ENCODE measurements at regions not wholly inside any gene's neighbourhood (a gene's known extent, or its start where the extent isn't known, plus 50 kb on each side); places are given as distances from the start of the nearest gene placed in this dataset.

DNA sequence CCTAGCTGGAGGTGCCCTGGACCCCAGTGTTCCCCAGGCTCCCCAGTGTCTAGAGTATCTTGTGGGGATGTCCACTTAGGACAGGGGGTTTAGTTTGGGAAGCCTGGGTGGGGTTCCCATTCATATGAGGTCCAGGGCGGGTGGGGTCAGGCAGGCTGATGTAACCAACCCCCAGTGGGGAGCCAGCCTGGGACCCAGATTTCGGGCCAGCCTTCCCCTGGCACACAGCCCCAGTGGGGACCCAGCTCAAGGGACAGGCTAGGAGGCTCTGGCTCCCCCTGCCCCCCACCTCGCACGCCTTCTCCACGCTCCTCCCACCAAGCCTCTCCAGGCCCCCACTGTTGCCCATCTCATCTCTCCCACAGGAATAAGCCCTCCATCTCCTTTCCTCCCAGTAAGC, 323.5 kb downstream of the UACA start:
- ChIA-PET CTCF (no interaction called here), POLR2A (no interaction called here)
- no peak overlapping the region for H3K27ac ChIP-seq (ENCODE audit: low read depth, low read length)
- no peak overlapping the region for H3K4me3 ChIP-seq (ENCODE audit: low read depth, low read length)
- no peaks in the 10 kb centered on the region; the same call in 1 of the 2 replicates for H3K9me3 ChIP-seq (ENCODE audit: control insufficient read depth, insufficient read depth, low read length)
- H3K27me3 ChIP-seq (ENCODE audit: control insufficient read depth, insufficient read depth, low read length): peaks cover 80% of the 10 kb centered on the region
- TF ChIP-seq, protein P1, sequence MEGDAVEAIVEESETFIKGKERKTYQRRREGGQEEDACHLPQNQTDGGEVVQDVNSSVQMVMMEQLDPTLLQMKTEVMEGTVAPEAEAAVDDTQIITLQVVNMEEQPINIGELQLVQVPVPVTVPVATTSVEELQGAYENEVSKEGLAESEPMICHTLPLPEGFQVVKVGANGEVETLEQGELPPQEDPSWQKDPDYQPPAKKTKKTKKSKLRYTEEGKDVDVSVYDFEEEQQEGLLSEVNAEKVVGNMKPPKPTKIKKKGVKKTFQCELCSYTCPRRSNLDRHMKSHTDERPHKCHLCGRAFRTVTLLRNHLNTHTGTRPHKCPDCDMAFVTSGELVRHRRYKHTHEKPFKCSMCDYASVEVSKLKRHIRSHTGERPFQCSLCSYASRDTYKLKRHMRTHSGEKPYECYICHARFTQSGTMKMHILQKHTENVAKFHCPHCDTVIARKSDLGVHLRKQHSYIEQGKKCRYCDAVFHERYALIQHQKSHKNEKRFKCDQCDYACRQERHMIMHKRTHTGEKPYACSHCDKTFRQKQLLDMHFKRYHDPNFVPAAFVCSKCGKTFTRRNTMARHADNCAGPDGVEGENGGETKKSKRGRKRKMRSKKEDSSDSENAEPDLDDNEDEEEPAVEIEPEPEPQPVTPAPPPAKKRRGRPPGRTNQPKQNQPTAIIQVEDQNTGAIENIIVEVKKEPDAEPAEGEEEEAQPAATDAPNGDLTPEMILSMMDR (IDR thresholded peaks at IDR 0.05; ENCODE audit: low read depth, low read length): no peak
- DNase-seq (ENCODE audit: low read depth, low spot score): no peak

DNA sequence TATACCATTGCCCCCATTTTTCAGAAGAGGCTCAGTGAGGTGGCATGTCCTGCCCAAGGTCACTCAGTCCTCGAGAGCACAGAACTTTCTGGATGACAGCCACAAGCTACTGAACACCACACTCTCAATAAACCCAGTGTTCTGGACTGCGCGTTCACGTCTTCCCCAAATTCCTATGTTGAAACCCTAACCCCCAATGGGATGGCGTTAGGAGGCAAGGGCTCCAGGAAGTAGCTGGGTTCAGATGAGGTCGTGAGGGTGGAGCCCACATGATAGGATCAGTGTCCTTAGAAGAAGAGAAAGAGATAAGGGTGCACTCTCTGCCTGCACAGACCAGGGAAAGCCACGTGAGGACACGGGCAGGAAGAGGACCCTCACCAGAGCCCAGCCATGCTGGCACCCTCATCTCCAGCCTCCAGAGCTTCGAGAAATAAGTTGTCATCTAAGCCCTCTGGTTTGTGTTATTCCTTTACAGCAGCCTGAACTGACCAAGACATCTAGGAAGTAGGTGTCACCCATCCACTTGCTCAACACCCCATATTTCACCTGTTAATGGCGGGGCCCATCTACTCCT, 324.0 kb downstream of the UACA start:
- CTCF ChIA-PET: no interaction called here
- Histone ChIP-seq H3K27ac (ENCODE audit: low read depth, low read length) (no peak overlapping the region), H3K9me3 (ENCODE audit: control insufficient read depth, insufficient read depth, low read length) (no peaks in the 10 kb centered on the region; the same call in 1 of the 2 replicates), H3K4me3 (ENCODE audit: low read depth, low read length) (no peak overlapping the region), H3K27me3 (ENCODE audit: control insufficient read depth, insufficient read depth, low read length) (peaks cover 76% of the 10 kb centered on the region)
- DNase-seq (ENCODE audit: low read depth, low spot score): no peak
- POLR2A ChIA-PET: no interaction called here
- TF ChIP-seq, protein P1 (IDR thresholded peaks at IDR 0.05; ENCODE audit: low read depth, low read length): no peak

DNA sequence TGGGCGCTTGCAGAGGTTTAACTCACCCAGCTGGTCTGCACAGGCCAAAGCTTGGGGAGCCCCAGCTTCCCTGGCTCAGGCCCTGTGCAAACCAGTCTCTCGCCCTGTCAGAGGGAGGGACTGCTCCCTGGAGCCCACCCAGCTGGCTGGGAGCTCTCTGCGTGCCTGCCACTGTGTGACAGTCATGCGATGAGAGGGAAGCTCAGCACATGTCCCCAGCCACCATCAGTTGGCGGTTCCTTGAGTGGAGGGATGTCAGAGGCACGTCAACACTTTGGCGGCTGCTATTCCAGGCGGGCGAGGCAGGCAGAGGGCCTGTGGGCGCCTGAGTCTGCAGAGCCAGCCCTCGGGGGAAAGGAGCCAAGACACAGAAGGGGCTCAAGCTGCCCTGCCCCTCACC, 324.6 kb downstream of the UACA start:
- ChIA-PET CTCF (no interaction called here), POLR2A (no interaction called here)
- no peaks in the 10 kb centered on the region; the same call in 1 of the 2 replicates for H3K9me3 ChIP-seq (ENCODE audit: control insufficient read depth, insufficient read depth, low read length)
- no peak for DNase-seq (ENCODE audit: low read depth, low spot score)
- TF ChIP-seq, protein P1 (IDR thresholded peaks at IDR 0.05; ENCODE audit: low read depth, low read length): no peak
- H3K27ac ChIP-seq (ENCODE audit: low read depth, low read length): no peak overlapping the region
- H3K4me3 ChIP-seq (ENCODE audit: low read depth, low read length): no peak overlapping the region
- H3K27me3 ChIP-seq (ENCODE audit: control insufficient read depth, insufficient read depth, low read length): peaks cover 72% of the 10 kb centered on the region

DNA sequence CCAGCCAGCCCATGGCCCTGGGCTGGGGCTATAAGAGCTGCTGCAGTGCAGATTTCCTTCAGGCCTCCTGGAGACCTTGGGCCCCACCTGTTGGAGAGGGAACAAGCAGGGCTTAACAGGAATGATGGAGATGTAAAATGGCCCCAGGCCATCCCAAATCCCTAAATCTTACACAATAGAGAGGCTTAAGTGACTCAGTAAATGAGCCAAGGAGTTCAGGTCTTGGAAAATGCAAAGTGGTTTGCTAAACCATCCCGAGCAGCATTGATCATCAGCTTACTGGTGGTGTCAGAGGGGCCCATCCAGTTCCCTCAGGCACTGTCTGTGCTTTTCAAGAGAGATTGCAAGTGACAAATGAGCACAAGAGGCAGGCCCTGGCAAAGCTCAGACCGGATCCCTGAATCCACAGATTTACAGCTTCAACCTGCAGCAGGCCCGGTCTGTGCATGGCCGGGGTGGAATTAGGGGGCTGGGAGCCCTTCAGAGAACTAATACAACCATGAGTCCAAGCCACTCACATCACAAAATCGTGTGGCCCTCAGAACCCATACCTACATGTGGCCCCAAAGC, 325.4 kb downstream of the UACA start:
- H3K4me3 ChIP-seq (ENCODE audit: low read depth, low read length): no peak overlapping the region
- DNase-seq (ENCODE audit: low read depth, low spot score): no peak
- no peaks in the 10 kb centered on the region; the same call in 1 of the 2 replicates for H3K9me3 ChIP-seq (ENCODE audit: control insufficient read depth, insufficient read depth, low read length)
- TF ChIP-seq, protein P1 (IDR thresholded peaks at IDR 0.05; ENCODE audit: low read depth, low read length): no peak
- no peak overlapping the region for H3K27ac ChIP-seq (ENCODE audit: low read depth, low read length)
- CTCF ChIA-PET: no interaction called here
- POLR2A ChIA-PET: no interaction called here
- peaks cover 65% of the 10 kb centered on the region for H3K27me3 ChIP-seq (ENCODE audit: control insufficient read depth, insufficient read depth, low read length)

DNA sequence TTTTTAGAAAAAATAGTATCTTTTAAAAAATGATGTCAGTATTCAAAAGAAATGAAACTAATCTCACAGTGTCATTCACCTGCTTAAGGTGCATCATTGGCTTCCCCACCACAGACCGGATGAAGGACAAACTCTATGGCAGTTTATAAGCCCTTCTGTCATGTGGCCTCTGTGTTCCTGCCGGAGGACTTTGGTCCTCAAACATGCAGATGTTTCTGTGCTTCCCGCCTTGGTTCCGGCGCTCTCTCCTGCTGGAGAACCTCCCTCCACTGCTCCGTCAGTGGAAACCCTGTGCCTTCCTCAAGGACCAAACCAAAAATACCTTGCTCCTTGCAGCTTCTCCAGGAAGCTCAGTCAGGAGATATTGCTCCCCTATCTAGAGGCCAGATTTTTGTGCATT, 326.3 kb downstream of the UACA start:
- Histone ChIP-seq H3K4me3 (ENCODE audit: low read depth, low read length) (no peak overlapping the region), H3K27ac (ENCODE audit: low read depth, low read length) (no peak overlapping the region), H3K27me3 (ENCODE audit: control insufficient read depth, insufficient read depth, low read length) (peaks cover 57% of the 10 kb centered on the region), H3K9me3 (ENCODE audit: control insufficient read depth, insufficient read depth, low read length) (no peaks in the 10 kb centered on the region; the same call in 1 of the 2 replicates)
- TF ChIP-seq, protein P1 (IDR thresholded peaks at IDR 0.05; ENCODE audit: low read depth, low read length): no peak
- POLR2A ChIA-PET: no interaction called here
- DNase-seq (ENCODE audit: low read depth, low spot score): no peak
- CTCF ChIA-PET: no interaction called here

Measured in AG04450 (cell line).